NCI-H2171 (cell line): ENCODE measurements at regions not wholly inside any gene's neighbourhood (a gene's known extent, or its start where the extent isn't known, plus 50 kb on each side); places are given as distances from the start of the nearest gene placed in this dataset.
"Not testable (repeated sequence)": the region's sequence is repeated elsewhere in the genome, so short reads cannot be mapped to it uniquely, and the experiment has no call there.

Source experiments
- DNase-seq: peaks from one replicate; lab custom pipeline; 2025; lab: John Stamatoyannopoulos, UW

DNA sequence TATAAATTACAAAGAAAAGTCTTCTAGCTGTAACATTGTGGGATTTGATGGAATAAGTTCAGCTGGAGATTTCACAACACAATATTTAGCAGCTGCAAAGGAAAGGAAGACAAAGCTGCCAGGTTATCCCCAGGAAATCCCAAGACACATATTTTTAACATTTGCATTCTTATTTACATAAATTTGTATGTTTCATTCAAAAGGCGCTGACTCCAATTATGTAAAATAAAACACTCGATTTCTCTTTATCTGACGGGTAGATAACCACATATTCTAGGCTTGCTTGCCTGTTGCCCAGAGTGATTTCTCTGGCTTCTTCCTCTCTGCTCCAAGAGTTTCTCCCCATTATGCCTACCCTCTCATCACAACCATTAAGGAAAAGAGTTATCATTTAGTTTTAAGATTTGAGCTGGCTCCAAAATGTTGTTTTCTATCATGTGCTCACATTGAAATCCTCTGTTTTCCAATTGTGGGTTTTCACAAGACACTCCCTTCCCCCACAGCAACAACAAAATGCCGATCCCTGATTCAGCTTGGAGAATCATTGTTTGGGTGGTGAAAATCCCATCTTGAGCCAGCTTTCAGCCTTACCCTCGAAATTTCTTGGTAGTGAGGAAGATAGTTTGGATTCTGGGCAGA, 128.2 kb upstream of the RASGEF1B start:
- no peak for DNase-seq

DNA sequence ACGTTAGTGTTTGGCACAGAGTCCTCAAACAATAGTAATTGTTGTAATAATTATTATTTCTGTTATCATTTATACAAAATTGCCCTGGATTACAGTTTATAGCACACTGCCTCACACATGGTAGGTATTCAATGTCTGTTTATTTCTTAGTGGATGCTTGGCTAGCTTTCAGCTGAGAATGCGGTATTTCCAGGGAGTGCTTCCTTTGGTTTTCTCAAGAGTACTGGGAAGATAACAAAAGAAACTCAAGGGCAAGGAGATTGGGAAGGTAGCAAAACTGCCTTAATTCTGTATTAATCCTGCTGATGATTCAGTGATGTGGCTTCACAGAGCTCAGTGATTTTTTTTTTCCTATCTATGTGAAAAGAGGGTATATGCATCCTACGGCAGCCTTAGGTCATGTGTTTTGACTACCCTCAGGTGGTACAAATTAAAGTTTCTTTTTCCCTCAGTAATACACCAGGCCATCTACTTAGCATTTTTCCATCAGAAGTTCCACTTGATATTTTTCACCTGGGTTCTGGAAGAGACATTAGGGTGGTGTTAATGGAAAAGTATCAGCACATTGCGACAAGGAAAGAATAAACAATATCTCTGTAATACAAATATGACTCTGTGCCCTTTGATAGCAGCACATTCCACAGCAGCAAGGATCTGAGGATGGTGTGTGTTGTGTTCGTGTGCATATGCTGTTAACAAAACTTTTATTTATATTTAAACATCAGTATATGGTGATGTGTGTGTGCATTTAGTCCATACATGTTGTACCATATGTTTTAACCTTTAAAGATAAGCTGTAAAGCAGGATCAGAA, 124.3 kb upstream of the RASGEF1B start:
- no peak for DNase-seq

DNA sequence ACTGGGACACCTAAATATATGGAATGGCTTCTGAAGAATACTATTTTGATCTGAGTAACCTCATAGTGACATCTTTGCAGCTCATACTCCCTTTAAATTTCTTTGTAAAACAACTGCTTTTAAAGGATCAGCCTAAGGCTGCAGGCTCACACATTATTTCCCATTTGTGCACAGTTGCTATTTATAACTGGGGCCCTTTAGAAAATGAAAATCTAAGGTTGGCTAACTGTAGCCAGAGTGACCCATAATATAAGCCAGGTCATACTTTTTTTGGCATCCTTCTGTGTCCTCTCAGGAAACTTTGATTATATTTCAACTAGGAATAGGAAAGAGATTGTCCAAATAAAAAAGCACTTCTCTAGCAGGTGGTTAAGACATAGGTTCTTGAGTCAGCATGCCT, 123.6 kb upstream of the RASGEF1B start:
- no peak for DNase-seq

DNA sequence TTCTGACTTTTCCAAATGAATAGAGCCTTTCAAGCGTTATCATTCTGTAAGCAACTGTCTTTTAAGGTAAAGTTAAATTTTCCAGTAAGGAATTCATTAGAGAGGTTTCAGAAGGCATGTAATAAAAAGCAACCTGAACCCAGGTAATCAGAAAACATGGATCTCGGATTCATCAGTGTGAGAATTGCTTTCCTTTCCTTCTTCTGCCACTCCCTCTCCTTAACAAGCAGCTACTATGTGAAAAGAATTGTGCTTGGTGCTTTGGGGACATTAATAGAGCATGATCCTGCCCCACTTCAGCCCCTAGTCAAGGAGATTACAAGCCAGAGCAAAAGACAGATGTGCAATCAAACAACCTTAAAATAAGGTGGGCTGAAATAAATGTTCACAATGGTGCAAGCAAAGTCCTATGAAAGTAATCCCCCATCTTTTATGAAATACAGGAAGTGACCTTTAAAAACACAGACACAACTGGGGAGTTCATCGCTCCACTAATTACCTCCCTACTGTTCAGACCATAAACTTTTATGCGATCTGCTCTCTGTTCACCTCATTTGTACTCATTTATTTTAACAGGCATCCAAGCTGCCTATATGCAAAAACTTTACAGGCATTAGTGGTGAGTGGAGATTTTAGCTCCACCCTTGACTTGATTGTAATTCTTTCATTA, 122.9 kb upstream of the RASGEF1B start:
- DNase-seq, result no peak

DNA sequence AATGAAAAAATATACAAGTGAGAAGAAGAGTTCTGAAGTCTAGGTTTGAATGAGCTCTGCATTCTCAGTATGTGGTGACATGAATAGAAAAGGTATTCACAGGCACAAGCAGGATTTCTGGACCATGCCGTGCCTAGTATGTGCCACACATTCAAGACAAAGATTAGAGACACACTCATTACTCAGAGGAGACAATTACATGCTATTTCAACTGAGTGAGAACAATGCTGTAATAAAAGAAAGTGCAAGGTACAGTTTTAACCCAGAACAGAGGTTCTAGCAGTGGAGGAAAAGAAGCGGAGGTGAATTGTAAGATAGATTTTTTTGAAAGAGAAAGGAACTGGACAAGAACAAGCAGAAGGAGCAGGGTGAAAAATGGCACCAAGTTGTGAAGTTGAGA, 121.0 kb upstream of the RASGEF1B start:
- DNase-seq, result no peak

DNA sequence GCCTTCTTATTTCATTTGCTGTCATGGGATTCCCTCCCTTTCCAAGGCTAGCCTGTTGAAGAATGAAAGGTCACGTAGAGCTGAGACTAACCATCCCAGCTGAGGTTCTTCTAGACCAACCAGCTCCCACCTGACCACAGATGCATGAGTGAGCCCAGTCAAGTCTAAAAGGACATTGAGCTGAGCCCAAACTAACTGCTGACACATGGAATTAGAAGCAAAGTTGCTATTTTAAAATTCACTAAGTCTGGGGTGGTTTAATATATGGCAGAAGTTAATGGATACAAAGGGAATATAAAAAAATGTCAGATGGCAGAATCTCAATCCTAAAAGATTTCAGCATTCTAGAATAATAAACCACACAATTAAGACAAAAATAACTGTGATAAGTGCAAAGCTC, 118.9 kb upstream of the RASGEF1B start:
- DNase-seq, result no peak

DNA sequence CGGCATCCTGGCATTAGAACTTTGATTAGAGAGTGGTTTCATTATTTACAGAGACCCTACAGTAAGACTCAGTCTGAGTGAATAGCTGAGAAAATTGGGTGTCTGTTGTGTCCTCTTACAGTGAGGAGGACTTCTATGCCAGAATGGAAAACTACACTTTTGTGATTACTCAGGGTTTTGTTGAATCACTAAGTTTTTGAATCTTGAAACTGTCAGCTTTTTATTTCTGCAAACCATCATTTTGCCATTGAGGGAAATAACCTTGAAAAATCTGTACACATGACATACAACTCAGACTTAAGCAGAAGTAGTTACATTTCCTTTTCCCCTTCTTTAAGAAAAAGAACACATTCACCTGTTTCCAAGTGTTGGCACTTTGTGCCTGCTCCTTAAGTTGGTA, 117.6 kb upstream of the RASGEF1B start:
- no peak for DNase-seq

DNA sequence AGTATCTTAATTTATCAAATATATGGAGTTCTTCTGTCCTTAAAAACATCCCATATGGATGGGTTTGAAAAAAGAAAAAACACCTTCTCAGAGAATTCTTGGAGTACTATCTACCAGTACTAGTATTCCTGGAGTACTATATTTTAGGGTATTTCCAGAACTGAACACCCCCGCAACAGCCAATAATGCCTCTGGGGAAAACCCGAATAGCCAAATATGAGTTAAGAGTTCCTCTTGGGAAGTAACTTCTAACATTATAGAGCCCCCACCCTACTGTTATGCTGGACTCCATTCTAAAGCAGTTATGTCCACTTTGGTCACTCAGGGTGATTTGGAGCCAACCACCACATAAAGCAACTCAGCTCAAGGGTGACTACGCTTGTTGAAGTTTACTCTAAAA, 115.0 kb upstream of the RASGEF1B start:
- no peak for DNase-seq

DNA sequence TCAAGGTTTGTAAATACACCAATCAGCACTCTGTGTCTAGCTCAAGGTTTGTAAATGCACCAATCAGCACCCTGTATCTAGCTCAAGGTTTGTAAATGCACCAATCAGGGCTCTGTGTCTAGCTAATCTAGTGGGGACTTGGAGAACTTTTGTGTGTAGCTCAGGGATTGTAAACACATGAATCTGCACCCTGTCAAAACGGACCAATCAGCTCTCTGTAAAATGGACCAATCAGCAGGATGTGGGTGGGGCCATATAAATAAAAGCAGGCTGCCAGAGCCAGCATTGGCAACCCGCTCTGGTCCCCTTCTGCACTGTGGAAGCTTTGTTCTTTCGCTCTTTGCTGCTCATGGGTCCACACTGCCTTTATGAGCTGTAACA, 109.3 kb upstream of the RASGEF1B start:
- DNase-seq, result not testable (repeated sequence)

DNA sequence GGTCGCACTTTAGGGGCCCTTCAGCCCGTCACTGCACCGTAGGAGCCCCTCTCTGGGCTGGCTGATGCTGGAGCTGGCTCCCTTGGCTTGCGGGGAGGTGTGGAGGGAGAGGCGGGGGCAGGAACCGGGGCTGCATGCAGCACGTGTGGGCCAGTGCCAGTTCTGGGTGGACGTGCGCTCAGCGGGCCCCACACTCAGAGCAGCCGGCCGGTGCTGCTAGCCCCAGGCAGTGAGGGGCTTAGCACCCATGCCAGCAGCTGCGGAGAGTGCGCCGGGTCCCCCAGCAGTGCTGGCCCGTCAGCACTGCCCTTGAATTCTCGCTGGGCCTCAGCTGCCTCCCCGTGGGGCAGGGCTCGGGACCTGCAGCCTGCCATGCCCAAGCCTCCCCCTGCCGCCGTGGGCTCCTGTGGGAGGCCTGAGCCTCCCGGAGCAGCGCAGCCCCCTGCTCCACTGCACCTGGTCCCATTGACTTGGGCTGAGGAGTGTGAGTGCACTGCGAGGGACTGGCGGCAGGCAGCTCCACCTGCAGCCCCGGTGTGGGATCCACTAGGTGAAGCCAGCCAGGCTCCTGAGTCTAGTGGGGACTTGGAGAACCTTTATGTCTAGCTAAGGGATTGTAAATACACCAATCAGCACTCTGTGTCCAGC, 108.8 kb upstream of the RASGEF1B start:
- no peak for DNase-seq

DNA sequence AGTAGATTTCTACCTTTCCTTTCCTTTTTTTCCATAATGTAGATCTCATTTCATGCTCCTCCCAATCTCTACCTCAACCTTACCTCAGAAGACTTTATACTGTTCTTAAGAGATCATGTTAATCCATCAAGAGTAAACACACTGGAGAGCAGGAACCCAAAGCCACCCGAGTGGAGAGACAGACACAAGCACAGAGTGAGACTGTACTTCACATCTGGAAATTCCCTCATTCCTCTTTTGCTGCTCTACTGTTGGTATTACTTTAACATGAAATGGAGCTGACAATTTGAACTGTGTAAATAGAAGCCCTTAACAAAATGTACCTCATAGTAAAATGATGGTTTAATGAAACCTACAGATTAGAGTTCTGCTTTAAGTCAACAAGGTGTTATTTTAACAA, 105.7 kb upstream of the RASGEF1B start:
- no peak for DNase-seq

DNA sequence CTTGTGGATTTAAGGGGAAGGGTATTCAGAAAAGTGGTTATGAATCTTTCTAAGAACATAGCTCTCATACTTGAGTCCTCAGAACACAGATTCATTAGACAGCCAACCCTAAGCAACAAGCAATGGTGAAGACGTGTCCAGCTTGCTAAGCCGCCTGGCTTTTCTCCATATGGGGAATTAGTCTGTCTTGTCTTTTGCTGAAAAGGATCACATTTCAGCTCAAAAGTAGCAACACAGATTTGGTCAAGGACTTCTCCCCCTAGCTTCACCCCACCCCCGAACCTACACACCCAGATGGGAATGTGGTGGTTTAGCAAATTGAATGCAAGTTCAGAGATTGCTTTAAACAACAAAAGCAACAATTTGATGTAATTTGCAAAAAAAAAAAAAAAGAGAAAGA, 103.3 kb upstream of the RASGEF1B start:
- DNase-seq, result no peak

DNA sequence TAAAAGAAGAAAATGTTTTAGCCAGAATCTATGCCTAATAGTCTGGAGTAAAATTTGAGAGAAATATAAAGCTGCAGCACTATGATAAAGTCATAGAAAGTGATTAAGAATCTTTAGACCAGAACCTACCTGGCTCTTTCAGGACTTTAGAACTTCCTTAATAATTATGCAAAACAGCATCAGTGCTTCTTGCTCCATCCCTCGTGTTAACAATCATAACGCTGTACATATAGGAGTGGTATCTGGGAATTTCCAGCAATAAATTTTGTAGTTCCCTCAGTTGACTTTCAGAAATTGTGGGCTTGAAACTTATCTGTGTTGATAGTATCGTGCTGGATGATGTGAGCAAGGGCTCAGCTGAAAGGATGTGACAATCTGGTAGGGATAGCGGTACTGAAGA, 102.1 kb upstream of the RASGEF1B start:
- no peak for DNase-seq

DNA sequence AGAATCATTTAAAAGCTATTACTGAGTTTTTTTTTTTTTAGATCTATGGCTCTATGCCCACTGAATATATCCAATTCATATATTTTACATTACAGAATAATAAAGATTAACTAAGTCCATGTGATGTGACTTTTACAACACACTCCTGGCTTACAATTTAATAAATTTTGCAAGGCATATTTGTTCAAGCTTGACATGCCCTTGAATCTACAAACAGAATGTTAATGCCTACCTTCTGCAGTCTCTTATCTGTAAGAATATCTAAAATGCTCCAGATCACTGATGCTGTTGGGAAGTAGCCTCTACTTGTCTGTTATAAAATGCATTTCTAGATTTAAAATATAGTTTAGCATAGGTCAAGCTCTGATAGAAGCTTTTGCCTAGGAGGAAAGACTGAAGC, 100.7 kb upstream of the RASGEF1B start:
- DNase-seq, result no peak

DNA sequence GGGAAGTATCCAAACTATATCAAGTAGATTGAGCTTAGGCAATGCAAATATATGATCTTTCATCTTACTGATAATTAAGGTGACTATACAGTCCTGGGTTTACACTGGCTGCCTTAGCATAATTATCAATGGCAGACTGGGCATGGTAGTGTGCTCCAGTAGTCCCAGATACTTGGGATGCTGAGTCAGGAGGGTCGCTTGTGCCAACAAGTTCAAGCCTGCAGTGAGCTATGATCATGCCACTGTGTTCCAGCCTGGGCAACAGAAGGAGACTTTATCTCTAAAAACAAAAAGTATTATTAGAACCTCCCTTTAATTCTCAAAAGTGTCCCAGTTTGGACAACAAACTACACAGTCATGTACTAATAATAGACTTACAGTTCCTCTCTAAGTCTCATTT, 99.4 kb upstream of the RASGEF1B start:
- DNase-seq, result no peak

DNA sequence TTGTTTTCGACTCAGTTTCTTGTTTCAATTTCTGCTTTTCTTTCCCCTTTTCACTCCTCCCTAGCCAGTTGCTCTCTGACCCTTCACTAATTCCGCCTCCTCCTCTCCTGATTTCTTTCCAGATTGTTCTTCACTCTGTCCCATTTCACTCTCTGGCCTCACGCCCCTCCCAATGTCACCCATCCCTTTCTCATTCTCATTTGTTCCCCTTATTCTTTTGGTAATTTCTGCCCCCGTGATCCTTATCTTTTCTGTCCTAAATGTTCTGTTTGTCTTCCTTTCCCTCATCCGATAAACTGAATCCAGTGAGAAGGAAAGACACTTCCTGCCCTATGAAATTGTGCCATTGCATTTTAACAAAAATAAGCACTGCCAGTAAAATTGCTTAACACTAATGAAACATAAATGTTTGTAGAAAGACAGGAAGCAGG, 94.5 kb upstream of the RASGEF1B start:
- DNase-seq, result no peak

DNA sequence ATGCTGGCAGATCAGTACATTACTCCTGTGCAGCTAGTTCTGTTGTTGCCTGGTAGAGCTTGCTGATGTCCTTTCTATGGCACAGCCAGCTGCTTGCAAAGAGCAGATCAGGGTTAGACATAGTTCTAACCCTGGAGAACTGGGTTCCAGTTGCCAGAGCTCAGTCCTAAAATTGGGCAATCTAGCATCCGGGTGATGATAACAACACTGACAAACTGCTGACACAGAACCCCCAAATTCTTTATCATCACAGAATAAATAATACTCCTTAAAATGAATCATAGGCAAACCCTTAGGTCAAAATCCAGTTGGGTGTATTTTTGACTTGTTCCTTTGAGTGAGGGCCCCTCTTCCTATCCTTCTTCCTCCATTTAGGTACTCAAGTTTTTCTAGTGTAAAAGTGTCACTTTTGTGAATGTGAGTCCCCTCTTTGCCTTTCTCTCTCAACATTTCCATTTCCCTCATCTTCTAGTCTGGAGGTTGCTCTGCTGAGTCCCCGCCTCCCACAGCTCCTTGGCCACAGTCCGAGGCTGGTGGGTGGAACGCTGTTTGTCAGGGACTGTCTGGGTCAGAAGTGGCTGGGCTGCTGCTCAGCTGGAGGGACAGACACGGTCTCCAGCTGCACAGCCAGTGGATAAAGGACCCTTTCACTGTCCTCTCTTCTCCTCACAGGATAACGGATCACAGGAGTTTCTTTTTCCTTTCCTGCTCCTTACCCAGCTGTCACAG, 93.6 kb upstream of the RASGEF1B start:
- no peak for DNase-seq

DNA sequence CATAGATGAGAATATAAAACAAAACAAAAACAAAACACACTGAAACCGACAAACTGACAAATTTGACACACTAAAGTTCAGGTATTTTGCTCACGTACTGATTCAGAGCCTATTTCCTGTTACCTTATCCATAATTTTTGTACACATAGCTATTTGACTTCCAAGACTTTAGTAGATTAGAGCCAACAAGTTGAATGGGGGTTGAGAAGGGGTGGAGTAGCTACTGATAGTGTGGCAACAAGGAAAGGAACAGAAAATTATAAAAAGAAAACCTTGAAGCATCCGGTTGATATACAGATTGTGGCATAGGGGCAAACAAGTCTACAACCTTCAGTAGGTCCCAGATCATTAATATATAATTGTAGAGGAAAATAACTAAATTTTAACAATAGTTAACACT, 92.3 kb upstream of the RASGEF1B start:
- no peak for DNase-seq

DNA sequence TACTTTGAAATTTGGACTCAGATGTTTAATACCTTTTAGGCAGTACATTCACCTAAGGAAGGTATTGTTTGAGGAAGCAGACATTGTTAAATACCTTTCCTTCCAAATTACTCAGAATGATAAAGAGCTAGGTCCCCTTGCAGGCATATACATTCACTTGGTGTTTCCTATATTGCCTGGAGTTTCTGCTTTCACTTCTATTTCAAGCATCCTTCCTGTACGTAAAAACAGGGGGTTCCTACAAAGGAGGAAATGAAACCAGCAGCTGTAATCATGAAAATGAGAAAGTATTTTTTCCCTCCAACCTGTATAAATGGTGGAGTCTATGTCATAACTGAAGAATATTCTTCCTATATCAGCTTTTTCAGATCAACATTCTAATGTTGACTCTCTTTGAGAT, 90.4 kb upstream of the RASGEF1B start:
- DNase-seq, result no peak

DNA sequence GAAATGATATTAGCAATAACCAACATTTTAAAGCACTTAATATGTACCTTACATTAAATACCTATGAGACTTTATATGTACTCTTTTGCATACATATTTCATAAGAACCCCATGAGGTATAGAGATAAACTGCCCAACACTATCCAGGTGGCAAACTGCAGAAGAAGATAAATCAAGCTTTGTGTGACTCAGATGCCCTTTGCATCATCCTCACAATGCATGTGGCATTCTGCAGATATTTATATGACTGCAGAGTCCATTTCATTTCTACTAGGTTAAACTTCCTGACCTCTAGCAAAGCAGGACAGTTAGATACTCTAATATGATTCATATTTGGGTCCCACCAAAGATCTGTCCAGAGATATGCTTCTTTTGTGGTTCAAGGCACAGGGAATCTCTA, 85.6 kb upstream of the RASGEF1B start:
- no peak for DNase-seq

DNA sequence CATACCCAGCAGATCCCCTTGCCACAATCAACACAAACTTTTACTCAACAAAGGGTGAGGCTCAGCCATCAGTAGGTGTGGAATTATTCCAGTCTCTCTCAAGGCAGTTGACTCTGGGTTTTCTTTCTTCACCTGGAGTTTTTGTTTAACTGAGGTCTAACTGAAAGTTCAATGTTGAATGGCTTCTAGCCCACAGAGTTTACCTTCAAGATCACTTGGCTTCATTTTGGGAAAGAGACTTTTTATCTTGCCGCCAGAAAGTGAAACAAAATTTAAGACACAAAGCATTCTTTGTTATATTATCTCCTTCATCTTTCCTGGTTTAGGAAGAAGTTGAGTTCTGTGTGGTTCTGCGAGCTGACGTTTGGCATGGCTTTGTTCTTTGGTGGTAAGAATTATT, 83.8 kb upstream of the RASGEF1B start:
- DNase-seq, result no peak

DNA sequence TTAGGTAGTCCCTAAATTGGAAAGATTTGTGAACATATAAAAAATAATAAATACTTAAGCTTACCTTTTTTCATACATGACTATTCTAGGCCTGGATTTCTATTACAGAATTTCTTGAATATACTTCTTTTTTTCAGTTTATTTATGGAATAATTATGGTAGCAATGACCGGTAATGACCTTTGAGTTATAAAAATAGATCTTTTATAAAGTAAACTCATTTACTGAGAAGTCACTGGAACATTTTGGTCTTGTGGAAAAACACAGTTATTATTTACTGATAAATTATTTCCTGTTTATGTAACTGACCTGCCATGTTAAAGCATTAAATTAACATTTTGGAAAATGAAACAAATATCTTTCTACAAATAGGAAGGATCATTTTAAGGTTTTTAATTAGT, 80.4 kb upstream of the RASGEF1B start:
- DNase-seq, result no peak
